Activated CD4-positive, alpha-beta memory T cell treated with anti-CD3 and anti-CD28 coated beads, Interleukin-2, amount 10 ng/mL, durations not matched to agents 7 days and 5 days (primary cell): ENCODE measurements at regions not wholly inside any gene's neighbourhood (a gene's known extent, or its start where the extent isn't known, plus 50 kb on each side); places are given as distances from the start of the nearest gene placed in this dataset.

Source experiments
- CTCF ChIA-PET: fragments of 350-600 bp; sonication (Branson Sonifier 250); formaldehyde crosslinking; loops from one replicate; lab custom pipeline; 2021; ENCODE audit warnings: antibody characterized with exemption, inconsistent platforms; lab: Charles Lee
- POLR2A ChIA-PET: fragments of 350-600 bp; sonication (Branson Sonifier 250); formaldehyde crosslinking; loops from one replicate; lab custom pipeline; 2021; ENCODE audit warnings: antibody characterized with exemption; lab: Charles Lee
- DNase-seq: peaks from one replicate; pipeline ENCODE4 v3.0.0-alpha.2; 2020
- H3K27ac Mint-ChIP-seq: one replicate; pipeline ENCODE4 v1.8.0; 2021; ENCODE audit warnings: mild to moderate bottlenecking, mixed read lengths
- H3K27me3 Mint-ChIP-seq: one replicate; pipeline ENCODE4 v1.8.0; 2021; ENCODE audit warnings: mixed read lengths
- H3K36me3 Mint-ChIP-seq: one replicate; pipeline ENCODE4 v1.8.0; 2021; ENCODE audit warnings: low read depth, mixed read lengths
- H3K4me1 Mint-ChIP-seq: one replicate; pipeline ENCODE4 v1.8.0; 2021; ENCODE audit warnings: mixed read lengths
- H3K4me3 Mint-ChIP-seq: one replicate; pipeline ENCODE4 v1.8.0; 2021; ENCODE audit warnings: mild to moderate bottlenecking, mixed read lengths
- H3K9me3 Mint-ChIP-seq: one replicate; pipeline ENCODE4 v1.8.0; 2021; ENCODE audit warnings: mixed read lengths

GRCh38 chr5:7074176-7074575 lies 321.8 kb upstream of the ADCY2 start:
- no peak overlapping the region for H3K27ac Mint-ChIP-seq
- no peaks in the 10 kb centered on the region for H3K36me3 Mint-ChIP-seq
- DNase-seq, result no peak
- no peaks in the 10 kb centered on the region for H3K4me1 Mint-ChIP-seq
- no peaks in the 10 kb centered on the region for H3K27me3 Mint-ChIP-seq
- POLR2A ChIA-PET, result no interaction called here
- H3K4me3 Mint-ChIP-seq, result no peak overlapping the region
- H3K9me3 Mint-ChIP-seq, result no peaks in the 10 kb centered on the region
- CTCF ChIA-PET, result no interaction called here

- Mint-ChIP-seq H3K4me1 (no peaks in the 10 kb centered on the region), H3K36me3 (no peaks in the 10 kb centered on the region), H3K27me3 (no peaks in the 10 kb centered on the region), H3K9me3 (no peaks in the 10 kb centered on the region), H3K4me3 (no peak overlapping the region), H3K27ac (no peak overlapping the region)
- DNase-seq, result no peak
- POLR2A ChIA-PET, result no interaction called here
- CTCF ChIA-PET, result no interaction called here
Observed at GRCh38 chr5:7075470-7075869, 320.5 kb upstream of the ADCY2 start.

- no peaks in the 10 kb centered on the region for H3K9me3 Mint-ChIP-seq
- no peaks in the 10 kb centered on the region for H3K4me1 Mint-ChIP-seq
- DNase-seq, result no peak
- no peaks in the 10 kb centered on the region for H3K27me3 Mint-ChIP-seq
- ChIA-PET CTCF (no interaction called here), POLR2A (no interaction called here)
- no peak overlapping the region for H3K27ac Mint-ChIP-seq
- no peak overlapping the region for H3K4me3 Mint-ChIP-seq
- H3K36me3 Mint-ChIP-seq, result no peaks in the 10 kb centered on the region
Observed at GRCh38 chr5:7078101-7078500, 317.8 kb upstream of the ADCY2 start.

- ChIA-PET POLR2A (no interaction called here), CTCF (no interaction called here)
- H3K36me3 Mint-ChIP-seq, result no peaks in the 10 kb centered on the region
- H3K4me1 Mint-ChIP-seq, result no peaks in the 10 kb centered on the region
- H3K27ac Mint-ChIP-seq, result no peak overlapping the region
- no peaks in the 10 kb centered on the region for H3K27me3 Mint-ChIP-seq
- H3K4me3 Mint-ChIP-seq, result no peak overlapping the region
- no peaks in the 10 kb centered on the region for H3K9me3 Mint-ChIP-seq
- no peak for DNase-seq
Observed at GRCh38 chr5:7078901-7079300, 317.0 kb upstream of the ADCY2 start.

- no peaks in the 10 kb centered on the region for H3K27me3 Mint-ChIP-seq
- CTCF ChIA-PET, result no interaction called here
Observed at GRCh38 chr5:7080501-7080900, 315.4 kb upstream of the ADCY2 start.

GRCh38 chr5:7087719-7088297 lies 308.1 kb upstream of the ADCY2 start:
- POLR2A ChIA-PET, result no interaction called here
- Mint-ChIP-seq H3K9me3 (peaks cover 2% of the 10 kb centered on the region), H3K27ac (no peak overlapping the region), H3K4me1 (no peaks in the 10 kb centered on the region), H3K4me3 (no peak overlapping the region), H3K27me3 (no peaks in the 10 kb centered on the region), H3K36me3 (no peaks in the 10 kb centered on the region)
- no peak for DNase-seq
- CTCF ChIA-PET, result no interaction called here

More at GRCh38 chr5:7080501-7080900, 315.4 kb upstream of the ADCY2 start:
- Mint-ChIP-seq H3K4me1 (no peaks in the 10 kb centered on the region), H3K36me3 (no peaks in the 10 kb centered on the region), H3K9me3 (no peaks in the 10 kb centered on the region), H3K27ac (no peak overlapping the region), H3K4me3 (no peak overlapping the region)
- POLR2A ChIA-PET, result no interaction called here
- DNase-seq, result no peak

GRCh38 chr5:7088849-7089248 lies 307.1 kb upstream of the ADCY2 start:
- Mint-ChIP-seq H3K36me3 (no peaks in the 10 kb centered on the region), H3K27me3 (no peaks in the 10 kb centered on the region), H3K9me3 (peaks cover 2% of the 10 kb centered on the region), H3K4me3 (no peak overlapping the region), H3K27ac (no peak overlapping the region), H3K4me1 (no peaks in the 10 kb centered on the region)
- no peak for DNase-seq
- ChIA-PET POLR2A (no interaction called here), CTCF (no interaction called here)

- peaks cover 2% of the 10 kb centered on the region for H3K9me3 Mint-ChIP-seq
- H3K27me3 Mint-ChIP-seq, result no peaks in the 10 kb centered on the region
- DNase-seq, result no peak
- ChIA-PET CTCF (no interaction called here), POLR2A (no interaction called here)
- H3K27ac Mint-ChIP-seq, result no peak overlapping the region
- H3K4me1 Mint-ChIP-seq, result no peaks in the 10 kb centered on the region
- no peak overlapping the region for H3K4me3 Mint-ChIP-seq
- H3K36me3 Mint-ChIP-seq, result no peaks in the 10 kb centered on the region
Observed at GRCh38 chr5:7094626-7095025, 301.3 kb upstream of the ADCY2 start.

GRCh38 chr5:7096294-7096693 lies 299.6 kb upstream of the ADCY2 start:
- no peaks in the 10 kb centered on the region for H3K4me1 Mint-ChIP-seq
- DNase-seq, result no peak
- H3K27me3 Mint-ChIP-seq, result no peaks in the 10 kb centered on the region
- no peaks in the 10 kb centered on the region for H3K36me3 Mint-ChIP-seq
- H3K4me3 Mint-ChIP-seq, result no peak overlapping the region
- H3K9me3 Mint-ChIP-seq, result peaks cover 2% of the 10 kb centered on the region
- POLR2A ChIA-PET, result no interaction called here
- CTCF ChIA-PET, result no interaction called here
- H3K27ac Mint-ChIP-seq, result no peak overlapping the region

- H3K4me3 Mint-ChIP-seq, result no peak overlapping the region
- no peaks in the 10 kb centered on the region for H3K9me3 Mint-ChIP-seq
- H3K27ac Mint-ChIP-seq, result no peak overlapping the region
- CTCF ChIA-PET, result no interaction called here
- no peak for DNase-seq
- no peaks in the 10 kb centered on the region for H3K4me1 Mint-ChIP-seq
- no peaks in the 10 kb centered on the region for H3K36me3 Mint-ChIP-seq
- no peaks in the 10 kb centered on the region for H3K27me3 Mint-ChIP-seq
- POLR2A ChIA-PET, result no interaction called here
Observed at GRCh38 chr5:7105358-7105757, 290.6 kb upstream of the ADCY2 start.

GRCh38 chr5:7117961-7118360 lies 278.0 kb upstream of the ADCY2 start:
- Mint-ChIP-seq H3K27ac (no peak overlapping the region), H3K4me3 (no peak overlapping the region), H3K4me1 (no peaks in the 10 kb centered on the region), H3K27me3 (no peaks in the 10 kb centered on the region), H3K9me3 (peaks cover 4% of the 10 kb centered on the region), H3K36me3 (no peaks in the 10 kb centered on the region)
- POLR2A ChIA-PET, result no interaction called here
- no peak for DNase-seq
- CTCF ChIA-PET, result no interaction called here

GRCh38 chr5:7131680-7132079 lies 264.3 kb upstream of the ADCY2 start:
- Mint-ChIP-seq H3K36me3 (no peaks in the 10 kb centered on the region), H3K4me3 (no peak overlapping the region), H3K9me3 (peaks cover 10% of the 10 kb centered on the region), H3K4me1 (no peaks in the 10 kb centered on the region), H3K27ac (no peak overlapping the region), H3K27me3 (no peaks in the 10 kb centered on the region)
- no peak for DNase-seq
- ChIA-PET POLR2A (no interaction called here), CTCF (no interaction called here)

- H3K36me3 Mint-ChIP-seq, result no peaks in the 10 kb centered on the region
- no peaks in the 10 kb centered on the region for H3K4me1 Mint-ChIP-seq
- ChIA-PET POLR2A (no interaction called here), CTCF (no interaction called here)
- no peak overlapping the region for H3K27ac Mint-ChIP-seq
- DNase-seq, result no peak
- no peaks in the 10 kb centered on the region for H3K9me3 Mint-ChIP-seq
- H3K27me3 Mint-ChIP-seq, result no peaks in the 10 kb centered on the region
- H3K4me3 Mint-ChIP-seq, result no peak overlapping the region
Observed at GRCh38 chr5:7146886-7147285, 249.1 kb upstream of the ADCY2 start.

- ChIA-PET POLR2A (no interaction called here), CTCF (no interaction called here)
- Mint-ChIP-seq H3K27ac (no peak overlapping the region), H3K4me3 (no peak overlapping the region), H3K9me3 (peaks cover 28% of the 10 kb centered on the region), H3K4me1 (no peaks in the 10 kb centered on the region), H3K27me3 (no peaks in the 10 kb centered on the region), H3K36me3 (no peaks in the 10 kb centered on the region)
- no peak for DNase-seq
Observed at GRCh38 chr5:7157083-7157482, 238.9 kb upstream of the ADCY2 start.
